ENCODE measurements at regions not wholly inside any gene's neighbourhood (a gene's known extent, or its start where the extent isn't known, plus 50 kb on each side); places are given as distances from the start of the nearest gene placed in this dataset.

GRCh38 chr5:148913493-148913892, 87.1 kb downstream of the ADRB2 start:
- no peaks in the 10 kb centered on the region for H3K36me3 ChIP-seq (ENCODE audit: insufficient read depth, insufficient read length, low read length)
- TF ChIP-seq ZNF274 (IDR thresholded peaks at IDR 0.05; ENCODE audit: low read depth, low read length) (no peak), SUZ12 (IDR thresholded peaks at IDR 0.05; ENCODE audit: extremely low read depth, insufficient read depth, insufficient read length) (no peak), YY1 (IDR thresholded peaks at IDR 0.05; ENCODE audit: insufficient read depth, insufficient read length) (no peak)
- no peaks in the 10 kb centered on the region for H3K27me3 ChIP-seq (ENCODE audit: insufficient read depth, insufficient read length)
- no peak overlapping the region for H3K4me3 ChIP-seq (ENCODE audit: insufficient read length, low read depth)
- H3K9me3 ChIP-seq (ENCODE audit: insufficient read depth, low read length) = no peaks in the 10 kb centered on the region
- H3K9ac ChIP-seq (ENCODE audit: insufficient read length, low read depth) = no peak overlapping the region
- no peak for DNase-seq (ENCODE audit: low read depth, low spot score)
- peaks cover 3% of the 10 kb centered on the region for H3K4me1 ChIP-seq (ENCODE audit: insufficient read depth, insufficient read length)

GRCh38 chr5:148913985-148914431, 87.6 kb downstream of the ADRB2 start:
- peak; percentile 22 for DNase-seq (ENCODE audit: low read depth, low spot score)
- Histone ChIP-seq H3K9ac (ENCODE audit: insufficient read length, low read depth) (no peak overlapping the region), H3K4me3 (ENCODE audit: insufficient read length, low read depth) (no peak overlapping the region), H3K27me3 (ENCODE audit: insufficient read depth, insufficient read length) (no peaks in the 10 kb centered on the region), H3K9me3 (ENCODE audit: insufficient read depth, low read length) (no peaks in the 10 kb centered on the region), H3K4me1 (ENCODE audit: insufficient read depth, insufficient read length) (peaks cover 3% of the 10 kb centered on the region), H3K36me3 (ENCODE audit: insufficient read depth, insufficient read length, low read length) (no peaks in the 10 kb centered on the region)
- TF ChIP-seq YY1 (IDR thresholded peaks at IDR 0.05; ENCODE audit: insufficient read depth, insufficient read length) (no peak), SUZ12 (IDR thresholded peaks at IDR 0.05; ENCODE audit: extremely low read depth, insufficient read depth, insufficient read length) (no peak), ZNF274 (IDR thresholded peaks at IDR 0.05; ENCODE audit: low read depth, low read length) (no peak)

GRCh38 chr5:148915224-148915817, 88.9 kb downstream of the ADRB2 start:
- Histone ChIP-seq H3K36me3 (ENCODE audit: insufficient read depth, insufficient read length, low read length) (no peaks in the 10 kb centered on the region), H3K9ac (ENCODE audit: insufficient read length, low read depth) (no peak overlapping the region), H3K4me3 (ENCODE audit: insufficient read length, low read depth) (no peak overlapping the region), H3K9me3 (ENCODE audit: insufficient read depth, low read length) (no peaks in the 10 kb centered on the region), H3K27me3 (ENCODE audit: insufficient read depth, insufficient read length) (no peaks in the 10 kb centered on the region), H3K4me1 (ENCODE audit: insufficient read depth, insufficient read length) (peaks cover 3% of the 10 kb centered on the region)
- TF ChIP-seq ZNF274 (IDR thresholded peaks at IDR 0.05; ENCODE audit: low read depth, low read length) (no peak), YY1 (IDR thresholded peaks at IDR 0.05; ENCODE audit: insufficient read depth, insufficient read length) (no peak), SUZ12 (IDR thresholded peaks at IDR 0.05; ENCODE audit: extremely low read depth, insufficient read depth, insufficient read length) (no peak)
- no peak for DNase-seq (ENCODE audit: low read depth, low spot score)

- Histone ChIP-seq H3K36me3 (ENCODE audit: insufficient read depth, insufficient read length, low read length) (no peaks in the 10 kb centered on the region), H3K27me3 (ENCODE audit: insufficient read depth, insufficient read length) (no peaks in the 10 kb centered on the region), H3K9ac (ENCODE audit: insufficient read length, low read depth) (no peak overlapping the region), H3K4me3 (ENCODE audit: insufficient read length, low read depth) (no peak overlapping the region), H3K4me1 (ENCODE audit: insufficient read depth, insufficient read length) (no peaks in the 10 kb centered on the region), H3K9me3 (ENCODE audit: insufficient read depth, low read length) (no peaks in the 10 kb centered on the region)
- TF ChIP-seq SUZ12 (IDR thresholded peaks at IDR 0.05; ENCODE audit: extremely low read depth, insufficient read depth, insufficient read length) = no peak
- no peak for TF ChIP-seq YY1 (IDR thresholded peaks at IDR 0.05; ENCODE audit: insufficient read depth, insufficient read length)
- no peak for TF ChIP-seq ZNF274 (IDR thresholded peaks at IDR 0.05; ENCODE audit: low read depth, low read length)
- no peak for DNase-seq (ENCODE audit: low read depth, low spot score)
These were observed 94.4 kb downstream of the ADRB2 start for GRCh38 chr5:148920646-148921288.

- no peak for TF ChIP-seq SUZ12 (IDR thresholded peaks at IDR 0.05; ENCODE audit: extremely low read depth, insufficient read depth, insufficient read length)
- no peak for TF ChIP-seq YY1 (IDR thresholded peaks at IDR 0.05; ENCODE audit: insufficient read depth, insufficient read length)
- no peak for TF ChIP-seq ZNF274 (IDR thresholded peaks at IDR 0.05; ENCODE audit: low read depth, low read length)
- no peaks in the 10 kb centered on the region for H3K36me3 ChIP-seq (ENCODE audit: insufficient read depth, insufficient read length, low read length)
- no peaks in the 10 kb centered on the region for H3K9me3 ChIP-seq (ENCODE audit: insufficient read depth, low read length)
- H3K9ac ChIP-seq (ENCODE audit: insufficient read length, low read depth) = no peak overlapping the region
- no peak for DNase-seq (ENCODE audit: low read depth, low spot score)
- no peak overlapping the region for H3K4me3 ChIP-seq (ENCODE audit: insufficient read length, low read depth)
- H3K27me3 ChIP-seq (ENCODE audit: insufficient read depth, insufficient read length) = no peaks in the 10 kb centered on the region
- no peaks in the 10 kb centered on the region for H3K4me1 ChIP-seq (ENCODE audit: insufficient read depth, insufficient read length)
These were observed 94.9 kb downstream of the ADRB2 start for GRCh38 chr5:148921350-148921749.

- no peaks in the 10 kb centered on the region for H3K4me1 ChIP-seq (ENCODE audit: insufficient read depth, insufficient read length)
- no peak for DNase-seq (ENCODE audit: low read depth, low spot score)
- no peak overlapping the region for H3K9ac ChIP-seq (ENCODE audit: insufficient read length, low read depth)
- H3K27me3 ChIP-seq (ENCODE audit: insufficient read depth, insufficient read length) = no peaks in the 10 kb centered on the region
- no peak overlapping the region for H3K4me3 ChIP-seq (ENCODE audit: insufficient read length, low read depth)
- TF ChIP-seq SUZ12 (IDR thresholded peaks at IDR 0.05; ENCODE audit: extremely low read depth, insufficient read depth, insufficient read length) (no peak), ZNF274 (IDR thresholded peaks at IDR 0.05; ENCODE audit: low read depth, low read length) (no peak), YY1 (IDR thresholded peaks at IDR 0.05; ENCODE audit: insufficient read depth, insufficient read length) (no peak)
- no peaks in the 10 kb centered on the region for H3K36me3 ChIP-seq (ENCODE audit: insufficient read depth, insufficient read length, low read length)
- no peaks in the 10 kb centered on the region for H3K9me3 ChIP-seq (ENCODE audit: insufficient read depth, low read length)
These were observed 96.2 kb downstream of the ADRB2 start for GRCh38 chr5:148922606-148923005.

GRCh38 chr5:148923023-148923422, 96.6 kb downstream of the ADRB2 start:
- Histone ChIP-seq H3K9me3 (ENCODE audit: insufficient read depth, low read length) (no peaks in the 10 kb centered on the region), H3K36me3 (ENCODE audit: insufficient read depth, insufficient read length, low read length) (no peaks in the 10 kb centered on the region), H3K27me3 (ENCODE audit: insufficient read depth, insufficient read length) (no peaks in the 10 kb centered on the region), H3K4me1 (ENCODE audit: insufficient read depth, insufficient read length) (no peaks in the 10 kb centered on the region), H3K4me3 (ENCODE audit: insufficient read length, low read depth) (no peak overlapping the region), H3K9ac (ENCODE audit: insufficient read length, low read depth) (no peak overlapping the region)
- no peak for TF ChIP-seq YY1 (IDR thresholded peaks at IDR 0.05; ENCODE audit: insufficient read depth, insufficient read length)
- TF ChIP-seq SUZ12 (IDR thresholded peaks at IDR 0.05; ENCODE audit: extremely low read depth, insufficient read depth, insufficient read length) = no peak
- no peak for TF ChIP-seq ZNF274 (IDR thresholded peaks at IDR 0.05; ENCODE audit: low read depth, low read length)
- DNase-seq (ENCODE audit: low read depth, low spot score) = no peak

All from NT2/D1 (cell line).